ENCODE measurements at regions not wholly inside any gene's neighbourhood (a gene's known extent, or its start where the extent isn't known, plus 50 kb on each side); places are given as distances from the start of the nearest gene placed in this dataset.
A peak's percentile ranks its signal among the peaks of the same experiment; 100 is the strongest.

GRCh38 chrX:5250106-5250505 is 978.6 kb downstream of the NLGN4X start:
- H3K4me2 ChIP-seq: no peak overlapping the region
- FAIRE-seq: peak; percentile 56
- no peak for DNase-seq (ENCODE audit: low read depth in 1 of 2, low spot score in 1 of 2)
- H3K27ac ChIP-seq: no peak overlapping the region
- H3K9me3 ChIP-seq: no peaks in the 10 kb centered on the region
- ChIA-PET POLR2A (no interaction called here), CTCF (no interaction called here)
- ATAC-seq: no peak
- H3K4me1 ChIP-seq: no peaks in the 10 kb centered on the region
- WGBS (ENCODE audit: missing lambda C conversion rate): 30% methylated on average over 5 of the region's 5 CpGs
- no peak overlapping the region for H3K4me3 ChIP-seq
- TF ChIP-seq CBX2 (IDR thresholded peaks at IDR 0.05; ENCODE audit: borderline replicate concordance, low read depth) (no peak), HEYL (CRISPR knock-in tag; IDR thresholded peaks at IDR 0.05) (no peak), ZSCAN20 (CRISPR knock-in tag; IDR thresholded peaks at IDR 0.05) (no peak), TFCP2L1 (CRISPR knock-in tag; IDR thresholded peaks at IDR 0.05) (no peak), KDM5A (IDR thresholded peaks at IDR 0.05) (no peak), BHLHE40 (IDR thresholded peaks at IDR 0.05; ENCODE audit: low read depth, low read length) (no peak), USF2 (IDR thresholded peaks at IDR 0.05) (no peak), ZC3H11A (IDR thresholded peaks at IDR 0.05) (no peak), BCL3 (IDR thresholded peaks at IDR 0.05) (no peak), PHF8 (IDR thresholded peaks at IDR 0.05; ENCODE audit: borderline replicate concordance, low read depth) (no peak), E2F6 (IDR thresholded peaks at IDR 0.05; ENCODE audit: borderline replicate concordance, low read depth) (no peak), RNF2 (IDR thresholded peaks at IDR 0.05; ENCODE audit: borderline replicate concordance, low read depth) (no peak), CBX8 (IDR thresholded peaks at IDR 0.05) (no peak), TP53 (CRISPR knock-in tag; IDR thresholded peaks at IDR 0.05) (no peak), JUNB (IDR thresholded peaks at IDR 0.05) (no peak), RCOR1 (IDR thresholded peaks at IDR 0.05; ENCODE audit: low read depth, low read length) (no peak), RFX5 (IDR thresholded peaks at IDR 0.05) (no peak)

- H3K27ac ChIP-seq: no peak overlapping the region
- CTCF ChIA-PET: no interaction called here
- no peak for TF ChIP-seq RFX5 (IDR thresholded peaks at IDR 0.05)
- no peak for TF ChIP-seq FOSB (CRISPR knock-in tag; IDR thresholded peaks at IDR 0.05)
- TF ChIP-seq CBX8 (IDR thresholded peaks at IDR 0.05): no peak
- TF ChIP-seq KDM1A (IDR thresholded peaks at IDR 0.05; ENCODE audit: low read depth): no peak
- TF ChIP-seq MYC (IDR thresholded peaks at IDR 0.05; ENCODE audit: borderline replicate concordance, low read length): no peak
- TF ChIP-seq MAFK (IDR thresholded peaks at IDR 0.05; ENCODE audit: partially characterized antibody): no peak
- no peak for TF ChIP-seq RARB (CRISPR knock-in tag; IDR thresholded peaks at IDR 0.05)
- TF ChIP-seq MAZ (IDR thresholded peaks at IDR 0.05; ENCODE audit: borderline replicate concordance, low read depth, low read length): no peak
- TF ChIP-seq ZFP36 (IDR thresholded peaks at IDR 0.05; ENCODE audit: borderline replicate concordance, partially characterized antibody): no peak
- TF ChIP-seq POLR2A (IDR thresholded peaks at IDR 0.05; ENCODE audit: low read length): no peak
- no peak for TF ChIP-seq PBX3 (IDR thresholded peaks at IDR 0.05)
- no peak for TF ChIP-seq BCL3 (IDR thresholded peaks at IDR 0.05)
- TF ChIP-seq EHMT2 (IDR thresholded peaks at IDR 0.05; ENCODE audit: low read depth): no peak
- TF ChIP-seq E2F6 (IDR thresholded peaks at IDR 0.05; ENCODE audit: borderline replicate concordance, low read depth): no peak
- TF ChIP-seq SREBF2 (IDR thresholded peaks at IDR 0.05): no peak
- H3K4me1 ChIP-seq: no peaks in the 10 kb centered on the region
- 13% methylated on average over 7 of the region's 7 CpGs for WGBS (ENCODE audit: missing lambda C conversion rate)
- DNase-seq (ENCODE audit: low read depth in 1 of 2, low spot score in 1 of 2): no peak
- no peak overlapping the region for H3K4me3 ChIP-seq
- POLR2A ChIA-PET: no interaction called here
- ATAC-seq: no peak
- H3K9me3 ChIP-seq: no peaks in the 10 kb centered on the region
- no peak overlapping the region for H3K4me2 ChIP-seq
- FAIRE-seq: no peak
These were observed 986.4 kb downstream of the NLGN4X start for GRCh38 chrX:5242091-5242790.

All from A549 (cell line).